MV-4-11 (cell line): ENCODE measurements at regions not wholly inside any gene's neighbourhood (a gene's known extent, or its start where the extent isn't known, plus 50 kb on each side); places are given as distances from the start of the nearest gene placed in this dataset.
"Not testable (repeated sequence)": the region's sequence is repeated elsewhere in the genome, so short reads cannot be mapped to it uniquely, and the experiment has no call there.

ENCODE experiments used
- DNase-seq: peaks from one replicate; lab custom pipeline; 2025; lab: John Stamatoyannopoulos, UW

DNA sequence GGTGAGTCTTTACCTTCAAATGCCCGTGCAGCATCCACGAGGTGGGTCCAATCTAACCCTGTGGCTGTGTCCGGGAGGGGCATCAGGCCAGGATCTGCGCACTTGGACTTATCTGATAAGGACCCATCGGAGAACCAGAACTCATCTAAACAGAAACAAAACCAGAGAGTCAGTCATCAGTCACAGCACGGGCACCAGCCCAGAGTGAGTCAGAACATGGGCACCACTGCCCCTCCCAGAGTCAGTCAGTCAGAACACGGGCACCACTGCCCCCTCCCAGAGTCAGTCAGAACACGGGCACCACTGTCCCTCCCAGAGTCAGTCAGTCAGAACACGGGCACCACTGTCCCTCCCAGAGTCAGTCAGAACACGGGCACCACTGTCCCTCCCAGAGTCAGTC is 214.5 kb downstream of the SIPA1L2 start:
- not testable (repeated sequence) for DNase-seq

GRCh38 chr1:232414100-232414499 is 215.8 kb downstream of the SIPA1L2 start:
- no peak for DNase-seq

DNA sequence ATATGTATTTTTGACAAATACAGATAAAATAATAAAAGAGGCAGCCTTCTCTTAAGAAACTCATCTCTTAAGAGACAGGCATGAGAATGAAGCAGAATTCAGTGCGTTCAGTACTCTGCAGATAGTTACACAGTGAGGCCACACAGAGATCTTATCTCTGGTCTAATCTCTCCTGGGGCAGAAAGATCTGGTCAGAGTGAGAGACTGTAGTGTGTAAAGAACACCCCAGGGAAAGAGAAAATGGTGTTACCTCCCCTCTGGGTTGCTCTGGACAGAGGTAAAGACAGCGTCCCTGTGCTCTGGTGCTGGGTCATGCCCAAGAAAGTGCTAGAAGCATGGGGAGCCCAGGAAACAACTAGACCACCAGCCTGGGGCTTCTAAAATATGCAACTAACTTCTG is 216.3 kb downstream of the SIPA1L2 start:
- no peak for DNase-seq

DNA sequence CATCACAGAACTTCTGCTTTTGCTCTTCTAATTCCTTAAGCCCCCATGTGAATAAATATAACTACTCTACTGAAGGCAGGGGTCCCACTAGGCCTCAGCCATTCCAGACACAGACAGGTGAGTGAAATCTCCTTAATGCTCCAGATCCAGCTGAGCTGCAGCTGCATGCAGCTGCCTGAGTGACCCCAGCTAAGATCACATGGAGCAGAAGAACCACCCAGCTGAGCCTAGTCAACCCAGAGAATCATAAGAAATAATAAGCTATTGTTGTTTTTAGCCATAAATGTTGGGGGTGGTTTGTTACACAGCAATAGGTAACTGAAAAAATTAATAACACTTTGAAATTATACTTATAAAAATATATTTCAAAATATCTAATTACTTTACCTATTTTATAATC is 220.3 kb downstream of the SIPA1L2 start:
- no peak for DNase-seq

DNA sequence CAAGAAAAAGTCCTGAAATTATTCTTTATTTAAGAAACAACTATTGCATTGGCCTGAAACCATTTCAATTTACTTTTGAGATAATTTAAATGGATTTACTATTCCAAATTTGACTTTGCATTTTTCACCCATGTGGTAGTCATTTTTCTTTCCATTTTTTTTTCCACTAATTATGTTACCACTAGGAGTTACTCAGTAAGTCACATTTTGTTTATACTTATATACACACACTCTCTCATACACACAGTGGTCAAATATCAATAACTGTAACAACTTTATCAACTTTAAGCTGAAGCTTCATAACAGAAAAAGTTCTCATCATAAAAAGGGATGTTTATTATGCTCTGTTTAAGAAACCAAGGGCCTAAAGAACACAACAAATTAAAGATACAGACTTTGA is 222.8 kb downstream of the SIPA1L2 start:
- DNase-seq = no peak

- DNase-seq = no peak
Measured at GRCh38 chr1:232405781-232406180, 224.2 kb downstream of the SIPA1L2 start.

DNA sequence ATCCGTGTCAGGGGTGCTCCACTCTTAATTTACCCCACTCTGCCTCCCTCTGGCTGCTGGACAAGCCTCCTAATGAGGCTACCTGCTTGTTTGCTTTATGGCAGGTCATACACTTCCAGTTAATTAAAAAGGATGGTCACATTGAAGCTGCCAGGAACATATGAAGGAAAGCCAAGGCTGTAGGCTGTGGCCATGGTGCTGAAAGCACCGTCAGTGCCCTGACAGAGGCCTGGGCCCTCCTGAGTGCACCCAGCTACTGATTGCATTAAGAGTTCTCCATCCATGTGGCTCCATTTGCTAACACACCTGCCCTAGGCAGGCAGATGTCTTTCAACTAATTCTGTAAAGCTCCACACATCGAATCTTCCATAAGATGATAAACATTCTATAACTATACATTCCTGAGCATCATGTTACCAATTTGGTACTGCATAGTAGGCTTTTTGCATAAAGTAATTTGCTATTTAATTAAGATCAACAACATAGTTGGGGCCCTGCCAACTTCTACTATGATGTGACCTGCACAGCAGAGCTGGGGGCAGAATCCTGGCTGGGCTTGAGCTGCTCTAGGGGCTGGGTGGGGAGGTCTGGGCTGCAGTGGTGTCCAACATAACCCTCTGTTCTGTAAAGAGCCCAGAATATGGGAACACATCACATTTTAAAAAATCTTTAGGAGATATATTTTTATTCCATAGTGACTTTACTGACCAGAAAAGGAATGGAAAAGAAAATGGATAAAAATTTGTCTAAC is 224.8 kb downstream of the SIPA1L2 start:
- DNase-seq = no peak

DNA sequence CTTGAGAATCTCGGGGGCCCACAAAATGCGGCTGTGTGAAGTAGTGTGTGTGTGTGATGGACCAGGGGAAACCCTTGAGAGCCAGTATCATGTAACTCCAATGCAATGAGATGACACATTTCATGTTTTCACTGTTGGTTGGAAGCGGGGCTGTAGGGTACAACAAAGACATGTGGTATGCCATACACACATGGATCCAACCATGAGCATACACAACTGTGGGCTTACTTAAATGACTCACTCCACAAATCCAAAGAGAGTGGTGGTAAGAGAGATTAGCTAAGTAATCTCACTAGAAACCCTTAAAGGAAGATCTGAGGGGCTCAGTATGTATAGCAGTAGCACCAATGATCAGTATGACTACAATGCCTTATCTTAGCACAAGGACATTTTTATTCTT is 225.7 kb downstream of the SIPA1L2 start:
- no peak for DNase-seq

DNA sequence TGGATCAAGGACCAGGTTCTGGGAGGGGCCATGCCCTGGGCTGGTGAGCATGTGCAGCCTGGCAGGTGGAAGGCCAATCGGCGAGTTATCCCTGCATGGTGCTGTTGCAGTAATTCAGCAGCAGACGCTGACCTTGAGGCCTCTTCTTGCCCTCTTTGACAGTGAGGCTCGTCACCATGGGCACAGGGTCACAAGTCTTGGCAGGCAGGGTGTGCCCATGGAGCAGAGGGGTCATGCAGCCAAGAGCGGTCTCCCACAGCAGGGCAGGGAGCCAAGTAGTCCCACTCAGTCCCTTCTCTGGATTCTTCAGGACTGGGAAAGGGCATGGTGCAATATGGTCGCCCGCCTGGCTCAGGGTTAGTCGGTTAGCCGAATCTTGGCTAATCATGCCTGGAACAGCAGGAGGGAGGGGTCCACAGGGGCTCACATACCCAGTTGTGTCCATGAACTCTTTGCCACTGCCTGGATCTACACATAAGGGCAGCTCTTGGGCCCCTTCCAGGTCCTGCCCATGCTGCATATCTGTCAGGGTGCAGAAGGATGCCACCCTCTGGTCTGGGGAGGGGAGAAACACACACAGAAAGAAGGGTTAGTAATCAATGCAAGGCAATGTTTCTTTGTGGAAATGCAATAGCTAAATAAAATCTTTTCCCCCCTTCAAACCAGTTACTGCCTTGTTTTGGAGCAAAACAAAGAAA is 226.8 kb downstream of the SIPA1L2 start:
- DNase-seq = no peak

- DNase-seq = no peak
Measured at GRCh38 chr1:232398823-232399222, 231.1 kb downstream of the SIPA1L2 start.

- DNase-seq = no peak
Measured at GRCh38 chr1:232393444-232394146, 236.3 kb downstream of the SIPA1L2 start.

GRCh38 chr1:232393010-232393409 is 236.9 kb downstream of the SIPA1L2 start:
- no peak for DNase-seq

DNA sequence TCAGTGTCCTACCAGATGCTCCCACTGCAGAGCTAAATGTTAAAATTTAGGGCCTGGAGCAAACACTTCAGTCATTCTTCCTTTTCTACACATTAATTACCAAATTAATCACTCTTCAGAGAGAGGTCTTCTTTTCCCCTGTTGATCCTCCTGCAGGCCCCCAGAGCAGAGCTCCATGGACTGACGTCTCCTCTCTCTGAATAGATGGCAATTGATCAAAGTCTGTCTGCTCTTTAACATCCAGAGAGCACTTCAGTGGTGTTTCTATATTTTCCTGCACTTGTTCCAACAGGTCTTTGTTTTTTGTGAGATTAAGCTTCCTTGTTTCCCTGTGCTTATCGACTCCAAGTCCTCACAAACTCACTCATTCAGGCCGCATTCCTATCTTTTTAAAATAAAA is 239.3 kb downstream of the SIPA1L2 start:
- no peak for DNase-seq

DNA sequence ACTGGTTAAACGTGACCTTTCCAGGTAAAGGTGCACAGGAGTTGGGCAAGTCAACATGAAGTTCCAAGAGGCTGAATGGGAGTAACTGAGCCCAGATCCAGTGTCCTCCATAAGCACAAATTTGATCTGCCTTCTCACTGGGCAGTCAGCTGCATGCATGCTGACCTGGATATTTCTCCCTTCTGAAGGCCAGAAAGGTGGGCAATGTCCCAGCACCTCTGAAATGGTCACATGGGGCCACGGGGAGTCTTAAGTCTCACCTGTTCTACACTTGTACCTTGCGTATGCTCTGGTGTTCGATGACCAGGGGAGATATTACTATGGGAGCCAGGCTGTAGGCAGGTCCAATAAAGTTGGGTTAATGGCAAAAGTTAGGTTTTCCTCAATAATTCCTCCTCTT is 240.2 kb downstream of the SIPA1L2 start:
- no peak for DNase-seq

DNA sequence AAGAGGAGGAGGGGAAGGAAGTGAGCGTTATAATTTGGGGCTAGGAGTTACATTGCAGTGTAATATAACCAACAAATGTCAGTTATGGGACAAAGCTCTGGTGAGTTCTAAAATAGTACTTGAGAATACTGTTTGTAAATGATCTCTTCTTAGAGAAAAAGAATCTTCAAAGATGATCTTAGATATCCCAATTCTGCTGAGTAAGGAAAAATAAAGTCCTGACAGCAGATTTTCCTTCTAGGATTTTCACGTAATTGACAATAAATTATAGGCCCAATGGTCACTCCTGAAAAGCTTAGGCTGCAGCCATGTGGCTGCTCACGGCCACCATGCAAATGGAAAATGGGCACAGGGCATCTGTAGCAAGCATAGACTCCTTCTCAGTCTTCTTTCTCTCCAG is 241.6 kb downstream of the SIPA1L2 start:
- DNase-seq = no peak

DNA sequence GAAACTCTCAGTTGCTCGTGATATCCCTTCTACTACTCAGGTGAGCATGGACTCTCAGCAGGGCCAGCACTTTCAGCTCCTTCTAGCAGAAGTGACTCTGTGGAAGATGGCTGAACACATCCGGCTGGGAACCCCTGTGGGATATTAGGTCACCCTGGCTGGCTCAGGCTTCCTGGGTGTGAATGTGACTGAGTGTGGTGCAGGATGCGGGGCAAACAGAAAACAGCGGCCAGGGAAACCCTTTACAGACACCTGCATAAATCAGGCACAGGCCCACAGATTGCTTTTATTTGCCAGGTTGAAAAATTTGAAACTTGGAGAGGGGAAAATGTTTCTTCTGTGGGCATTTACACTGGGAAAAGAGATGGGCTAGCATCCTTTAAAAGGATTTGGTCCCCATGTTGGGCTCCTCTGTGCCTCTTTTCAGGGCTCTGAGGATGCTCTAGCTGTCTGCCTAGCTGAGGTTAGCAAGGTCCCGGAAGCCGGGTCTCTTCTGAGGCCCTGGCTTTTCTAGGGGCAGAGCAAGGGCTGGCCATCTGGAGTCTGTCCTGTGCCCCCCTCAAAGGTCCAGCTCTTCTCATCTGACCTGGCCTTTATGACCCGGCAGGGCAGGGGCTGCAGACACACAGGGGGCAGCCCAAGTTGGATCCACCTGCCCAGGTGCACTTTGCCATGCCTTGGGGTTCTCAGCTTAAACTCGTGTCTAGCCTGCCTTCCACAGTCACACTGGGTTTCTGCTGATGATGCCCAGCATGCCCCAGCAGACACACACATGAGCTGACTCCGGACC is 243.0 kb downstream of the SIPA1L2 start:
- DNase-seq = no peak

GRCh38 chr1:232386294-232386693 is 243.6 kb downstream of the SIPA1L2 start:
- no peak for DNase-seq

DNA sequence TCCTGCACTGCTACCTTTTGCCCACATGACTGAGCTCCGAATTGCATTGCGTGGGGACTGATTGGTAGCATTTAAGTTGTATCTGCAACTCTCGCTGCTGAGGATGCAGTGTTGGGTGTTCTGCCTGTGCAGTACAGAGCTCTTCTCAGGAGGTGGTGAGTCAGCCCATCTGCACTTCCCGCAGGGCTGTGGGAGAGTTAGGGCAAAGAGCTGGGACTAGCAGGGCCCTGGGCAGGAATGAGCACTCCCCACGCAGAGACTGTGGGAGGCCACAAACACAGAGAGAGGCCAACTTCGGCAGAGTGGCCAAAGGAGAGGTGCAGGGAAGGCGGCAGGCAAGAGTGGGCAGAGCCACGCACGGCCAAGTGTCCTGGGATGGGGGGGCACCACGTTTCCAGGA is 244.7 kb downstream of the SIPA1L2 start:
- DNase-seq = no peak

DNA sequence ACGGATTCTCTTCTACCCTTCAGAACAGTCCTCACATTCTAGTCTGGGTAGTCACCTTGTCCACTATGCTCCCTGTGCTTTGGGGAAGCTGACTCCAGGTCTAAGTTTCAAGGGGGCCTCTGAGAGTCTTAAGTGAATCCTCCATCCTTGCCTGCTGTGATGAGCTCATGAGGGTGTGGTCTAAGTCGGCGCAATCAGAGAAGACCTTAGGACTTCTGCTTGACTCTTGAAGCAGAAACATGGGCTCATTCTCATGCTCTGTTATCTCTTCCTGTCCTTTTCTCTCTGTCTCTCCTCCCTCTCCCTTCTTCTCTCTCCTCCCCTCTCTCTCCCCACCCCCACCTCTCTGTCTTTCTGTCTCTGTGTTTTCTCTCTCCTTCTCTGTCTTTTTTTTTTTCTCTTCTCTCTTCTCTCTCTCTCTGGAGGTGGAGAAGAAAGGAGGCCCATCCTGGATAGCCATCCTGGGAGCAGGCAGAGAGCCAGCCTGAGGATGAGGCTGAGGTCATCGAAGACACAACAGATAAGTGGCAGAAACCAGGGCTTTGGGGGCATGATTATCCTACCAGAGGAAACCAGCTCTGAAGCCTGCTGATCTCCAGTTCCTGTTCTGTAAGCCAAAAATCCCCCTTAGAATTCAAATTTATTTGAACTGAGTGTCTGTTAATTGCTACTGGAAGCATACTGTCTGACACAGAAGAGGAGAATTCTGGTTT is 245.6 kb downstream of the SIPA1L2 start:
- DNase-seq = no peak

- DNase-seq = no peak
Measured at GRCh38 chr1:232383455-232384123, 246.3 kb downstream of the SIPA1L2 start.

- no peak for DNase-seq
Measured at GRCh38 chr1:232382671-232383070, 247.3 kb downstream of the SIPA1L2 start.
